IMR-90 (cell line): ENCODE measurements at regions not wholly inside any gene's neighbourhood (a gene's known extent, or its start where the extent isn't known, plus 50 kb on each side); places are given as distances from the start of the nearest gene placed in this dataset.

Source experiments
- BHLHE40 ChIP-seq: fragments of 150-350 bp; IDR thresholded peaks from 2 replicates; pipeline ENCODE4 v1.6.1; 2016; ENCODE audit warnings: mild to moderate bottlenecking, low read depth, low read length
- POLR2A ChIP-seq: IDR thresholded peaks from 2 replicates; pipeline ENCODE4 v1.6.1; 2012; ENCODE audit warnings: mild to moderate bottlenecking, low read depth, low read length
- RFX5 ChIP-seq: IDR thresholded peaks from 2 replicates; pipeline ENCODE4 v1.8.0; 2012; ENCODE audit warnings: low read depth, mild to moderate bottlenecking, low read length, moderate library complexity
- TF ChIP-seq, protein P1 (sequence below): conservative IDR thresholded peaks from 2 replicates; pipeline ENCODE4 v1.5.1; 2012; ENCODE audit warnings: mild to moderate bottlenecking, low read depth, low read length, improper control_type of control experiment

GRCh38 chr9:82883436-82883835, 179.5 kb downstream of the RASEF start:
- TF ChIP-seq BHLHE40: no peak
- TF ChIP-seq RFX5: no peak
- TF ChIP-seq, protein P1, sequence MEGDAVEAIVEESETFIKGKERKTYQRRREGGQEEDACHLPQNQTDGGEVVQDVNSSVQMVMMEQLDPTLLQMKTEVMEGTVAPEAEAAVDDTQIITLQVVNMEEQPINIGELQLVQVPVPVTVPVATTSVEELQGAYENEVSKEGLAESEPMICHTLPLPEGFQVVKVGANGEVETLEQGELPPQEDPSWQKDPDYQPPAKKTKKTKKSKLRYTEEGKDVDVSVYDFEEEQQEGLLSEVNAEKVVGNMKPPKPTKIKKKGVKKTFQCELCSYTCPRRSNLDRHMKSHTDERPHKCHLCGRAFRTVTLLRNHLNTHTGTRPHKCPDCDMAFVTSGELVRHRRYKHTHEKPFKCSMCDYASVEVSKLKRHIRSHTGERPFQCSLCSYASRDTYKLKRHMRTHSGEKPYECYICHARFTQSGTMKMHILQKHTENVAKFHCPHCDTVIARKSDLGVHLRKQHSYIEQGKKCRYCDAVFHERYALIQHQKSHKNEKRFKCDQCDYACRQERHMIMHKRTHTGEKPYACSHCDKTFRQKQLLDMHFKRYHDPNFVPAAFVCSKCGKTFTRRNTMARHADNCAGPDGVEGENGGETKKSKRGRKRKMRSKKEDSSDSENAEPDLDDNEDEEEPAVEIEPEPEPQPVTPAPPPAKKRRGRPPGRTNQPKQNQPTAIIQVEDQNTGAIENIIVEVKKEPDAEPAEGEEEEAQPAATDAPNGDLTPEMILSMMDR: no peak
- TF ChIP-seq POLR2A: no peak
